ENCODE measurements at regions not wholly inside any gene's neighbourhood (a gene's known extent, or its start where the extent isn't known, plus 50 kb on each side); places are given as distances from the start of the nearest gene placed in this dataset.
"Not testable (repeated sequence)": the region's sequence is repeated elsewhere in the genome, so short reads cannot be mapped to it uniquely, and the experiment has no call there.

GRCh38 chr2:8367833-8368232, 314.0 kb upstream of the ID2 start:
- no peak for DNase-seq (ENCODE audit: low read depth in 1 of 2, low spot score in 1 of 2)

- no peak for DNase-seq (ENCODE audit: low read depth in 1 of 2, low spot score in 1 of 2)
These were observed 313.4 kb upstream of the ID2 start for GRCh38 chr2:8368463-8368862.

GRCh38 chr2:8369522-8369921, 312.3 kb upstream of the ID2 start:
- DNase-seq (ENCODE audit: low read depth in 1 of 2, low spot score in 1 of 2): no peak

- no peak for DNase-seq (ENCODE audit: low read depth in 1 of 2, low spot score in 1 of 2)
These were observed 311.5 kb upstream of the ID2 start for GRCh38 chr2:8370258-8370802.

- no peak for DNase-seq (ENCODE audit: low read depth in 1 of 2, low spot score in 1 of 2)
These were observed 310.2 kb upstream of the ID2 start for GRCh38 chr2:8371653-8372052.

- DNase-seq (ENCODE audit: low read depth in 1 of 2, low spot score in 1 of 2): no peak
These were observed 307.1 kb upstream of the ID2 start for GRCh38 chr2:8374782-8375181.

GRCh38 chr2:8376603-8377410, 305.0 kb upstream of the ID2 start:
- DNase-seq (ENCODE audit: low read depth in 1 of 2, low spot score in 1 of 2): no peak

GRCh38 chr2:8378016-8378810, 303.6 kb upstream of the ID2 start:
- DNase-seq (ENCODE audit: low read depth in 1 of 2, low spot score in 1 of 2): no peak

- DNase-seq (ENCODE audit: low read depth in 1 of 2, low spot score in 1 of 2): no peak
These were observed 302.7 kb upstream of the ID2 start for GRCh38 chr2:8379128-8379527.

GRCh38 chr2:8379549-8379948, 302.3 kb upstream of the ID2 start:
- DNase-seq (ENCODE audit: low read depth in 1 of 2, low spot score in 1 of 2): no peak

GRCh38 chr2:8380026-8380425, 301.8 kb upstream of the ID2 start:
- DNase-seq (ENCODE audit: low read depth in 1 of 2, low spot score in 1 of 2): no peak

- DNase-seq (ENCODE audit: low read depth in 1 of 2, low spot score in 1 of 2): no peak
These were observed 301.3 kb upstream of the ID2 start for GRCh38 chr2:8380566-8380965.

GRCh38 chr2:8382485-8382884, 299.4 kb upstream of the ID2 start:
- no peak for DNase-seq (ENCODE audit: low read depth in 1 of 2, low spot score in 1 of 2)

- DNase-seq (ENCODE audit: low read depth in 1 of 2, low spot score in 1 of 2): not testable (repeated sequence)
These were observed 295.1 kb upstream of the ID2 start for GRCh38 chr2:8386748-8387147.

- no peak for DNase-seq (ENCODE audit: low read depth in 1 of 2, low spot score in 1 of 2)
These were observed 293.1 kb upstream of the ID2 start for GRCh38 chr2:8388781-8389180.

- DNase-seq (ENCODE audit: low read depth in 1 of 2, low spot score in 1 of 2): no peak
These were observed 292.3 kb upstream of the ID2 start for GRCh38 chr2:8389431-8390108.

GRCh38 chr2:8391126-8391525, 290.7 kb upstream of the ID2 start:
- no peak for DNase-seq (ENCODE audit: low read depth in 1 of 2, low spot score in 1 of 2)

GRCh38 chr2:8391584-8391983, 290.3 kb upstream of the ID2 start:
- DNase-seq (ENCODE audit: low read depth in 1 of 2, low spot score in 1 of 2): no peak

- no peak for DNase-seq (ENCODE audit: low read depth in 1 of 2, low spot score in 1 of 2)
These were observed 289.6 kb upstream of the ID2 start for GRCh38 chr2:8392098-8392866.

- no peak for DNase-seq (ENCODE audit: low read depth in 1 of 2, low spot score in 1 of 2)
These were observed 288.4 kb upstream of the ID2 start for GRCh38 chr2:8393506-8393905.

GRCh38 chr2:8394131-8394530, 287.7 kb upstream of the ID2 start:
- no peak for DNase-seq (ENCODE audit: low read depth in 1 of 2, low spot score in 1 of 2)
